Uterus (tissue), 2 donors: ENCODE measurements at regions not wholly inside any gene's neighbourhood (a gene's known extent, or its start where the extent isn't known, plus 50 kb on each side); places are given as distances from the start of the nearest gene placed in this dataset.

Experiments used
- CTCF ChIP-seq, 4 experiments: fragments of 200-600 bp in 2 of 4; fragments of 450-650 bp in 2 of 4; sonication (generic) in 2 of 4; IDR thresholded peaks; one replicate each; pipeline ENCODE4 v1.5.1; 2016 to 2019; ENCODE audit warnings: antibody characterized with exemption in 4 of 4, mild to moderate bottlenecking in 2 of 4, moderate library complexity in 1 of 4
- POLR2A ChIP-seq, 2 donors: fragments of 450-650 bp; IDR thresholded peaks; one replicate each; pipeline ENCODE4 v1.6.1; 2016; ENCODE audit warnings: antibody characterized with exemption in 2 of 2, mild to moderate bottlenecking in 1 of 2, moderate library complexity in 1 of 2

- TF ChIP-seq CTCF (IDR thresholded peaks at IDR 0.05) (no peak), POLR2A (IDR thresholded peaks at IDR 0.05) (no peak)
Measured at GRCh38 chr13:62919491-62919890, 1503.8 kb upstream of the PCDH20 start.
